Tibial nerve (tissue), 3 donors: ENCODE measurements at regions not wholly inside any gene's neighbourhood (a gene's known extent, or its start where the extent isn't known, plus 50 kb on each side); places are given as distances from the start of the nearest gene placed in this dataset.

Experiments
- POLR2A ChIP-seq, 2 donors: fragments of 450-650 bp; IDR thresholded peaks; one replicate each; pipeline ENCODE4 v1.6.1; 2017; ENCODE audit warnings: antibody characterized with exemption in 2 of 2, mild to moderate bottlenecking in 2 of 2, moderate library complexity in 2 of 2
- TF ChIP-seq, protein P1 (sequence below), 5 experiments: fragments of 200-600 bp in 3 of 5; fragments of 450-650 bp in 2 of 5; sonication (generic) in 3 of 5; IDR thresholded peaks; one replicate each; pipeline ENCODE4 v1.5.1; 2016 to 2019; ENCODE audit warnings: antibody characterized with exemption in 5 of 5, mild to moderate bottlenecking in 3 of 5, moderate library complexity in 2 of 5

DNA sequence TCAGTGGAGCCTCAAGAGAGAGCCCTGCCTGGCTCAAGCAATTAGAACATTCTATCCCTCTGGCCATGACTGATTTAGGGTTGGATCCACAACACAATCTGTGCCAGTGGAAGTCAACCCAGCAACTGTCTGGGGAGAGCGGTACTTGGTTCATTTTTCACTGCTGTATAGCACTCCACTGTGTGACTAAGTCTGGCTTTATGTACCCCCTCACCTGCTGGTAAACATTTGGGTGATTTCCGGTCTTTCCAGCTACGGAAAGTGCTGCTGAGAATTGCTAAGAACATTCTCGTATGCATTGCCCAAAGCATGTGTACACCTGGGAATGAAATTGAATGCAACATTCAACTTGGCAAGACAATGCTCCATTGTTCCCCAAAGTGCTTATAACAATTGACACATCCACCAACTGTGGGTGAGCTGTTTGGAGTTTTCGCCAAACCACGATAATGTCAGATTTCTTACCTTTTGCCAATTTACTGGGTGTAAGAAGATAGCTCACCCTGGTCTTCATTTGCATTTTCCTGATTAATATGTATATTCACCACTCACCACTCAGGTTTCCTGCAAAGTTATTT is 63.5 kb upstream of the MED9 start:
- TF ChIP-seq, protein P1, sequence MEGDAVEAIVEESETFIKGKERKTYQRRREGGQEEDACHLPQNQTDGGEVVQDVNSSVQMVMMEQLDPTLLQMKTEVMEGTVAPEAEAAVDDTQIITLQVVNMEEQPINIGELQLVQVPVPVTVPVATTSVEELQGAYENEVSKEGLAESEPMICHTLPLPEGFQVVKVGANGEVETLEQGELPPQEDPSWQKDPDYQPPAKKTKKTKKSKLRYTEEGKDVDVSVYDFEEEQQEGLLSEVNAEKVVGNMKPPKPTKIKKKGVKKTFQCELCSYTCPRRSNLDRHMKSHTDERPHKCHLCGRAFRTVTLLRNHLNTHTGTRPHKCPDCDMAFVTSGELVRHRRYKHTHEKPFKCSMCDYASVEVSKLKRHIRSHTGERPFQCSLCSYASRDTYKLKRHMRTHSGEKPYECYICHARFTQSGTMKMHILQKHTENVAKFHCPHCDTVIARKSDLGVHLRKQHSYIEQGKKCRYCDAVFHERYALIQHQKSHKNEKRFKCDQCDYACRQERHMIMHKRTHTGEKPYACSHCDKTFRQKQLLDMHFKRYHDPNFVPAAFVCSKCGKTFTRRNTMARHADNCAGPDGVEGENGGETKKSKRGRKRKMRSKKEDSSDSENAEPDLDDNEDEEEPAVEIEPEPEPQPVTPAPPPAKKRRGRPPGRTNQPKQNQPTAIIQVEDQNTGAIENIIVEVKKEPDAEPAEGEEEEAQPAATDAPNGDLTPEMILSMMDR (IDR thresholded peaks at IDR 0.05) = no peak
- no peak for TF ChIP-seq POLR2A (IDR thresholded peaks at IDR 0.05)
